DMS 273 (cell line): ENCODE measurements at regions not wholly inside any gene's neighbourhood (a gene's known extent, or its start where the extent isn't known, plus 50 kb on each side); places are given as distances from the start of the nearest gene placed in this dataset.
A peak's percentile ranks its signal among the peaks of the same experiment; 100 is the strongest.

ENCODE experiments used
- DNase-seq: peaks from one replicate; lab custom pipeline; 2025; ENCODE audit not compliant: unreplicated experiment; lab: John Stamatoyannopoulos, UW

DNA sequence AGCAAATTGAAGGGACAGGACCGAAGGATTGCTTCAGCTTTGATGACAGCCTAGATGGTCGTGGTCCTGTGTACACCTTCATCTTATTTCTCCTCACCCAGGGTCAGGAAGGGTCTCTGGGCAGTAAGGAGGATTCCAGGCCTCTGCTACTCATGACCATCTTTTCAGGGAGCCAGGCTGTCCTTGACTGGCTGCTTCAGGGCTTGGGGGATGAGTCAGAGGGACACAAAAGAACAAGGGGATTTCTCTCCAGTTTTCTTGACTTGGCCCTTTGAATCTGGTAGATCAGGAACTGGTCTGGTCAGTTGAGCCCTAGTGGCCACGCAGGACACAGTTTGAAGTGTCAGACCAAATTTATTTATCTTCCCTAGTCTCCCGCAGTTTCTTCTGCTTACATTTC, 402.1 kb upstream of the CHD6 start:
- no peak for DNase-seq

DNA sequence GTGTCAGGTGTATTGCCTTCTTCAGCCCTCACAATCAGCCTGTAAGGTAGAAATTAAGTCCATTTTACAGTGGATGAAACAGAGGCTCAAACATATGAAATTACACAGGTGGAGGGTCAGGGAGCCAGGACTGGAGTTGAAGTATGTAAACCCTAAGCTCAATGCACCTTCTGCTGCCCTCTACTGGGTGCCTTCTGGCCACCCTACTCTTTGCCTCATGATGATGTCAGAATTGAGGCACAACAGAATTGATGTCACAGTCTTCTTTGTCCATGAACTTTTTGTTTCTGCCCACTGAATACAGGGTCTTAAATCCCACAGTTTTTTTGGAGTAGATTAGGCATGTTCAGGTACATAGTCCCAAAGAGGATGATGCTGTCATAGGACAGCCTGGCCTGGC, 400.8 kb upstream of the CHD6 start:
- peak; percentile 21 for DNase-seq

DNA sequence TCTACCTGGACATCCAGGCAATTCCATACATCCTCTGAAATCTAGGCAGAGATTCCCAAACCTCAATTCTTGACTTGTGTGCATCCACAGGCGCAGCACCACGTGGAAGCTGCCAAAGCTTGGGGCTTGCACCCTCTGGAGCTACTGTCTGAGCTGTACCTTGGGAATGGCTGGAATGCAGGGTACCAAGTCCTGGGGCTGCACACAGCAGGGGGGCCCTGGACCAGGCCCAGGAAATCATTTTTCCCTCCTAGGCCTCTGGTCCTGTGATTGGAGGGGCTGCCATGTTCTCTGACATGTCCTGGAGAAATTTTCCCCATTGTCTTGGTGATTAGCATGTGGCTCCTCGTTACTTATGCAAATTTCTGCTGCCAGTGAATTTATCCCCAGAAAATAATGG, 391.9 kb upstream of the CHD6 start:
- no peak for DNase-seq

DNA sequence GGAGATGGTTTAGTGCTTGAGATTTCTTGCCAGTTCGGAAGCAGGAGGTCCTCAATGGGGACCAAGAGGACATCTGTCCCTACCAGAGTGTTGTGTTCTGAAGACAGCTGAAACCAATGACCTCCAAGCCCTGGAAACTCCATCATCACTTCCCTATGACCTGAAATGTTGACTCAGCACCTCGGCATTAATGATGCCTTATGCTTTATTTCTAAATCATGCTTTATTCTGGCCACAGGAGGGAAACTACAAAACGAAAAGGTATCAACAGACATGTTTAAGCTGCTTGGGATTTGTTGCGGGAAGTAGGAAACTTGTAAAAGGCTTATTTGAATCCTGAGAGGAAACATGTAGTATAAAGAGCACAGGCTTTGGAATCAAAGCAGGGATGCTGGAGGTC, 389.1 kb upstream of the CHD6 start:
- no peak for DNase-seq

- no peak for DNase-seq
Measured at GRCh38 chr20:42005211-42005610, 387.0 kb upstream of the CHD6 start.

DNA sequence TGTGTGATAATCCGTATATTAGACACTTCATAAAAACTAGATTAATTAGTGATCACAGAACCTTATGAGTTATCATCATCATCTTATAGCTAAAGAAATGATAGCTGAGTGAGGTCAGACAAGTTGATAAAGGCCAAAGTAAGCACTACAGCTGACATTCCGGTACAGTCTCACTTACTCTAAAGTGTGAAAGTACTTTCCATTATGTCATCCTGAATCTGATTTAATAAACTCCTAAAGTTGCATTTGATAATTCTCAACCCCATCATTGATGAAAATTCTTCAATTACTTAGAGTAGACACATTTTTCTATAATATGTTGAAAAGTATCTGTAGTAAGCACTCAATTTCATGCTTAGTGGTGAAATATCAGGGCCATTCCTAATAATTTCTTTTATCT, 385.2 kb upstream of the CHD6 start:
- DNase-seq = no peak

DNA sequence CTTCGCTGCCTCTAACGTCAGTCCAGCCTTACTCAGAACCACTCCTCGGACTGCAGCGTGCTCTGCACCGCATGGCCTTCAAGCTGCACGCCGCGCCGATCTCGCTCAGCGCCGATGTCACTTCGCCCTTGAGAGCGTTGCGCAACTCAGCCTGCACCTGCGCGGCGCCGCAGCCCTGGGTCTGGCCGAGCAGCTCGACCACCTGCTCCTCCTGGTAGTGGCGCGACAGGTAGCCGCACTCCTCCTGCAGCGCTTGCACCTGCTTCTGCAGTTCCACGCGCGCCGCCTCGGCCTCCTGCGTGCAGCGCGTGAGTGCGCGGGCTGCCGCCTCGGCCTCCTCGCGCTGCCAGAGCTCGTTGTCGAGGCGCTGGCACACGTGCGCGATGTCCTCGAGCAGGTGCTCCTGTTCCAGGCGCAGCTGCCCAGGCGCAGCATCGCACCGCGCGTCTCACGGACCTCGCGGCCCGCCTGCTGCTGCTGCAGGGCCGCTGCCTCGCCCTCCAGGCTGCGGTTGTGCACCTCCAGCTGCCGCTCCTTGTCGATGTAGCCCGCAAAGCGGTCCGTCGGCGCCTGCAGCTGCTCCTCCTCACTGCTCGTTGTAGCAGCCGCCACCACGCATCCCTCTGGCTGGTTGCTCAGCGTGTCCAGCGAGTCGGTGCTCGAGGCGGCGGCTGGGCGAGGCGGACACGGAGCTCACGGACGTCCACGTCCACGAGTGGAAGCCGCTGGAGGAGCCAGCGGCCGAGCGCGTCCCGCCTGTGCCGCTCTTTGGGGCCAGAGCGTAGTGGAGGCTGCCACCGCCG, 380.6 kb upstream of the CHD6 start:
- DNase-seq = no peak

DNA sequence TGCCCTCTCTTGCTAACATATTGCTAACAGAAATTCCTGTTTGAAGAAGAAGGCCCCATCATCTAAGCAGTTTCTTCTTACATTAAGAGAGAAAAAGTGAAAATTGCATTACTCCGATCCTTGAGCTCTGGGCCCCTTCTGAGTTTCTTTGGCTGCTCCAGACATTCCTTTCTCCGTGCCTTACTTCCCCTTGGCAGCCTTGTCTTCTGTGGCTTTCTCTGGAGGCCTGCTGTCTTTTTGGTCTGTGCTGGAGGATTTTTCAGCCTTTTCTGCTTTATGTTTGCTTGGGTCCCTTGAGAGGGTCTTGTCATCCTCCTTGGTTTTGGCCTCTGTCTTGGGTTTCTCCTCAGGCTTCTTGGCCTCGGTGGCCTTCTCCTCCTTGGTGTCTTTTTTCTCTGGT, 378.8 kb upstream of the CHD6 start:
- no peak for DNase-seq

DNA sequence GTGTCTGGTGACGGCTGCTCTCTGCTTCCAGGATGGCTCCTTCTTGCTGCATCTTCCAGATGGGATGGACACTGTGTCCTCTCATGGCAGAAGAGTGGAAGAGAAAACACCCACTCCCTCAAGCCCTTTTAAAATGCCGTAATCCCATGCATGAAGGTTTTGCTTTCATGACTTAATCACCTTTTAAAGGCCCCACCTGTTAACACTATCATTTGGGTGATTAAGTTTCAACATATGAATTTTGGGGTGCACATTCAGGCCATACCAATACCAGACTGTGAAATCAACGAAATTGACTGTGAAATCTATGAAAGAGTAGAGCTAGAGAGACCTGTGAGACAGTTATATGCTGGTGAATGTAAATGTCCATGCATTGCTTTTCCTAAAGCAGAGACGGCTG, 374.3 kb upstream of the CHD6 start:
- no peak for DNase-seq

DNA sequence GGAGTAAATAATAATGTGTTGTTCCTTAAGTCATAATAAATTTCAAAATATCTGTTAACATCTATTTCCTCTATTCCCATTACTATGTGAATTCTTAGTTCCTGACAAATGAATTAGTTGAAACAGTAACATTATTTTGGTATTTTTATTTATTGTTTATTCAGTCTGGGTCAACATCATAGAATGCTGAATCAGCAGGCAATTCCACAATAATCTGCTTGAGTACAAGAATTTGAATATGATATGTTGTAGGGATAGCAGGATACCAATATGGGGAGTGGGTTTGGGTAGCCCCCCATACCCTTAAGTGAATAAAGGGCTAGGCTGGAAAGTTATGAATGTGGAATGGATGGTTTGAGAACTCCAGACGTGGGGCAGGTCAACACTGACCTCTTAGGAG, 373.2 kb upstream of the CHD6 start:
- no peak for DNase-seq

- DNase-seq = no peak
Measured at GRCh38 chr20:41989935-41990635, 371.9 kb upstream of the CHD6 start.

GRCh38 chr20:41989039-41989679, 371.0 kb upstream of the CHD6 start:
- no peak for DNase-seq

DNA sequence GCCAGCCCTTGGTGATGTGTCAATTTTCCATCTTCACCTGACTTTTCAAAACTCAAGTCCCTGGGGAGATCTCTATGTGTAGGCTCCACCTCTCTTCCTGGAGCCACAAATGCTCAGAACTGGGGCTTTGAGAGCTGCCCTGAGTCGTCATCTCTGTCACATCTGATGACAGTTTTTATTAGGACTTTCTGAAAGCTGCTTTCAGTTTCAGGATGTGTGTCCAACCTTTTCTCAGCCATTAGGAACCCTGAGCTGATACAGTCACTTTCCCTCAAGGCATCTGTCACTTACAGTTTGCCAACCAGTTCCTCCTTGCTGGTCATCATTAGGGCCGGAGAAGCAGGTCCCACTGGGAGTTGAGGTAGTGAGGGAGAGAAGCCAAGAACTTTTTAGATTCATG, 365.9 kb upstream of the CHD6 start:
- DNase-seq = no peak

DNA sequence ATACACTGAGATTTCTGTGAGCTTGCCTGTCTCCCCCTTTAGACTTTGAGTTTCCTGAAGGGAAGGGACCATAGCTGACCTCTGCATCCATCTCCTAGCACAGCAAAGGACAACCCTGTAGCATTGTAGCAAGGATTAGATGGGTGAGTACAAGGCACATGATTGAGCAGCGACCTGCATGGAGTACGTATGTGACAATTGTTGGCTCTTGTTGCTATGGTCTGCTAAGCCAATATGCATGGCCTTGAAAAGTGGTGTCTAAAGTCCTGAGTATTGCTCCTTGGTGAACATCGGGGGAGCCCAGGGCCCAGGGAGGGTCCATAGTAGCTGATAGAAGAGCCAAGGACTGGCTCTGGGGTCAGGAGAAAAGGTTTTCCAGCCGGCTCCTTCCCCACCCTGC, 365.0 kb upstream of the CHD6 start:
- no peak for DNase-seq

GRCh38 chr20:41981746-41982145, 363.6 kb upstream of the CHD6 start:
- DNase-seq = no peak

DNA sequence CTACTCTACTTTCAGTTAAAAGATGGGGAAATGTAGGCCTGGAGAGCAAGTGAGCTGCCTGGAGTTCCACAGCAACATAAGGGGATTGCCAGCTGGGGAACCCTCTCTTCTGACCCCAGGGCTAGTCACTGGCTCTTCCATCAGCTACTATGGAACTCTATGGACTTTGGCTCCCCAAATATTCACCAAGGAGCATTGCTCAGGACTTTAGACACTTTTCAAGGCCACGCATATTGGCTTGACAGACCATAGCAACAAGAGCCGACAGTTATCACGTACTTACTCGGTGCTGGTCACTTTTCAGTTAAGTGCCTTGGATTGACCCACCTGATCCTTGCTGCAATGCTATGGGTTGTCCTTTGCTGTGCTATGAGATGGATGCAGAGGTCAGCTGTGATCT, 360.7 kb upstream of the CHD6 start:
- DNase-seq = no peak

GRCh38 chr20:41978246-41978790, 360.1 kb upstream of the CHD6 start:
- DNase-seq = no peak

DNA sequence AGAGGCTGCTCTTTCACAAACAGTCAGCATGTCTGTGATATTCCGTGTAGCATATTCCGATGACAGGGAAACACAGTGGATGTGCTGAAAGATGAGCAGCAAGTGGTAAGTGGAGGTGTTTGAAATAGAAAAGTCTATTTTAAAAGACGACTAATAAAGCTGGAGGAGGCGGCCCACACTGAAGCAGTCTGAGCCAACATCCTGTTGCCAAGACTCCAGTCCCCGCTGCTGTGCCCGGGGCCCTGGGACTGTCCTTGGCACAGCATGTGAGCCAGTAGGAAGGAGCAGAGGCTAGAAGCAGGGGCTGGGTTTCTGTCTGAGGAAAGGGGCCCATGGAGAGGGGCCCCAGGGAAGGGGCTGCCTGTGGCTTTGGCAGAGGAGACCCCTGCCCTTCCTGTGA, 351.5 kb upstream of the CHD6 start:
- no peak for DNase-seq

DNA sequence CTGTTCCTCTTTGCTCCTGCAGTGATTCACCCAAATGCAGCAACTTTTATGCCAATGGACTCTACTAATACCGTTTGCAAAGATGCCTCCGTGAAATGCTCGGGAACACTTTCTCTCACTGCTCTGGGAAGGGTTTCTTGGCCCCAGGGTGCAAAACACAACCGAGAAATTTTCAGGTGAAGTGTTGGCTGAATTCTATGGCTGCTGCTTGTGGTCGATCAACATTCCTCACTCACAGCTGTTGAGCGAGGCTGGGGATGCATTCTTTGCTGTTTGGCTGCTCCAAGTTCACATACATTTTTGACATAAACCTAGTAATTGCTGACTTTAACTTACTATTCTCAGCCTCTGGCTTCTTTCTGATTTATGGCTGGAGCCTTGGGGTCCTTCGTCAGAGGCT, 342.0 kb upstream of the CHD6 start:
- DNase-seq = no peak

- no peak for DNase-seq
Measured at GRCh38 chr20:41958391-41958790, 340.2 kb upstream of the CHD6 start.

DNA sequence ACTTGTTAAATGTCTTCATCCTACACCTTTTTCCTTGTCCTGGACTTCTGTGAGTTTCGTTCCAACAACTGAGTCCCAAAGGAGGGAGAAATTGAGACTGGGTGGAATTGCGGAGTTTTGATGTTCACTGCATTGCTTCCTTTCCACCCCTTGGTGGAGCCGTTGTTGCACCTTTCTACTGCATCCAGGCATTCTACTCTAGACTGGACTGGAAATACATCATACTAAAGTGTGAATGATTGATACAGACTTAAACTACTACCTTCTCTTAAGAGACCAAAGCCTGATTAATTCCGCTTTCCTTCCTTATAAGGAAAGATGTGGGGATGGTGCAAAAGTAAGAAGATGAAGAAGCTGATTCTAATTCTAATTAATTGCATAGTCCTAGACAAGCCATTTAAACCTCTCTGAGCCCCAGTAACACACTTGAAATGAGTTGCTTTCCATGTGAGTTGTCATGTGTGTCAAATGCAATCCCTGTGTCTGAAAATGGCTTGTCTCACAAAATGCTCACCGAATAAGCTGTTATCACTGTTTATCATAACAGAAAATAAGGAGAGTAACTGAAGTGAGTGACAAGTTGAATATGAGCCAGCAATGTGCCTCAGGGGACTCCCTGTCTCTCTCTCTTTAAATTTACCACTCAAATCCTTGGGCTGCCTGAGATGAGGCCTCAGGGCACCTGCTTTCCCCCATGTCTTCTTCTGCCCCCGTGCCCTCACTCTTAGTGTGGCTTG, 338.3 kb upstream of the CHD6 start:
- peak; percentile 31 for DNase-seq
